HG03354 (cell line): ENCODE measurements at regions not wholly inside any gene's neighbourhood (a gene's known extent, or its start where the extent isn't known, plus 50 kb on each side); places are given as distances from the start of the nearest gene placed in this dataset.

Experiments
- ATAC-seq: cut with Tn5 transposase; IDR thresholded peaks from one replicate; pipeline ENCODE4 v1.9.1; 2021; ENCODE audit warnings: mild to moderate bottlenecking; ENCODE audit not compliant: unreplicated experiment, poor library complexity, severe bottlenecking

GRCh38 chr2:234594715-234595114, 97.8 kb upstream of the ARL4C start:
- ATAC-seq = no peak

GRCh38 chr2:234593636-234594035, 96.8 kb upstream of the ARL4C start:
- ATAC-seq = no peak

DNA sequence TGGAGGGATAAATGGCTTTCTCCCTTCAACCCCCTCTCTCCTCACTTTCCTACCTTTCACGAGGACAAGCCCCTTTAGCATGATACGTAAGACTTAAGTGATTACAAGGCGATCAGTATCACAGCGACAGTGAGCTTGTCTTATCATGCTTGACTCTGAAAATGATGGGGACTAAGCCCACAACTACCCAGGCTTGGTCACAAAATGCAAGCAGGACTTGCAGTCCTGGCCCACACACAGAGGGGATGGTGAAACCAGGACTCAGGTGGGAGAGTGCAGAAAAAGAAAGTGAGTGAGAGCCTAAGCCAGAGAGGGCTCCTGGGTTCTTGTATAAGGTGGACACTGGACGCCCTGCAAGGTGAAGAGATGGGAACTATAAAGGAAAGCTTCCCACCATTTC, 95.7 kb upstream of the ARL4C start:
- ATAC-seq = no peak

- no peak for ATAC-seq
Measured at GRCh38 chr2:234590076-234590475, 93.2 kb upstream of the ARL4C start.

DNA sequence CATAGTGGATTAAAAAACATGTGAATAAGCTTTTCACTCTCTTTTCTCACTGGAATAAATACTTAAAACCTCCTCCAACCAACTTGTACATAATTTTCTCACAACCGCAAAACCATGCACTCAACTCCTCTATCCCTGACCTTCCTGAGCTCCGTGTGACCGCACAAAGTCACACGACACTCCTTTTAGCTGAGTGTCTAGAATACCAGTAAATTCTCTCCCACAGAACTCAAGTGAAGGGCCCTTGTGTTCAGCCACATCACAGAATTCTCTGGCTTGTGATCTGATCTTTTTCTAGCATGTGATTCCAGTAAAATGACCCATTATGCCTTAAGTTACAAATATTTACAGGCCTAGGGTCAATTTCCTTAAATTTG, 91.2 kb upstream of the ARL4C start:
- no peak for ATAC-seq

- ATAC-seq = no peak
Measured at GRCh38 chr2:234587341-234588053, 90.6 kb upstream of the ARL4C start.

- ATAC-seq = no peak
Measured at GRCh38 chr2:234583331-234583730, 86.5 kb upstream of the ARL4C start.

GRCh38 chr2:234580686-234581085, 83.8 kb upstream of the ARL4C start:
- ATAC-seq = no peak

DNA sequence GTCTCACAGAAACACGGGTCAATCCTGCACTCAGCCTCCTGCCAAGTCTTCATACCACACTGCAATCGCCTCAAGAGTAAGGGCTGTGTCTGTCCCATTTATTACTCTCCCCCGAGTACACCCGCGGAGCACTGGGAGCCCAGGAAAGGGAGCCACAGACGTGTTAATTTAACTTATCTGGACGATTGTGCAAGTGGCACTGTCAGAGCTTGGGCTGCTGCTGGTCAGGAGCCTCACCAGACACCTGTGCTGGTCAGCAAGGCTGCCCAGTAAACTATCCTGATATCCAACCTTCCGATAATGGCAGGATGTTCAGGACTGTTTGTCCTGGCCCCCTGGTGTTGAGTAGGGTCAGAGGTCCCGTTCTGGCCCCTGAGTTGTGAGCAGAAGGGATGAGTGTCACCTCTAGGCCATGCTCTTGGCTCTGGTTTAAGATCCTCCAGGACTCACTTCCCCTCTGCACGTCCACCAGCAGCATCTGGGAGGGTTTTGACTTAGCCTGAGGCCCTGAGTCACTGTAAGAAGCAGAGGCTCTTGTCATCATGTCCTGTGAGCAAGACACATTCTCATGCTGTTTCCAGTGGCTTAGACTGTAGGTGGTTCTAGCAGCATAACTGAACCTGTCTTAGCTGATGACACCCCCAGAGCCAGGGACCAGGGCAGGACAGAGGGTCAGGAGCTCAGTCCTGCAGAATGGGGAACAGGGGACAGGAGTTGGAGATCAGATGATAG, 82.5 kb upstream of the ARL4C start:
- ATAC-seq = no peak

DNA sequence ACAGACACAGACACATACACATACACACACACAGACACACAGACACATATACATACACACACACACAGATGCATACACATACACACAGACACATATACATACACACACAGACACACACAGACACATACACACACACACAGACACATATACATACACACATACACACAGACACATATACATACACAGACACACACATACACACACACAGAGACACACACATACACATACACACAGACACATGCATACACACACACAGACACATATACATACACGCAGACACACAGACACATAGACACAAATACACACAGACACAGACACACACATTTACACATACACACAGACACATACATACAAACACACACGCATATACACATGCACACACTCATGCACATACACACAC, 81.5 kb upstream of the ARL4C start:
- no peak for ATAC-seq

GRCh38 chr2:234577191-234577590, 80.3 kb upstream of the ARL4C start:
- ATAC-seq = no peak

DNA sequence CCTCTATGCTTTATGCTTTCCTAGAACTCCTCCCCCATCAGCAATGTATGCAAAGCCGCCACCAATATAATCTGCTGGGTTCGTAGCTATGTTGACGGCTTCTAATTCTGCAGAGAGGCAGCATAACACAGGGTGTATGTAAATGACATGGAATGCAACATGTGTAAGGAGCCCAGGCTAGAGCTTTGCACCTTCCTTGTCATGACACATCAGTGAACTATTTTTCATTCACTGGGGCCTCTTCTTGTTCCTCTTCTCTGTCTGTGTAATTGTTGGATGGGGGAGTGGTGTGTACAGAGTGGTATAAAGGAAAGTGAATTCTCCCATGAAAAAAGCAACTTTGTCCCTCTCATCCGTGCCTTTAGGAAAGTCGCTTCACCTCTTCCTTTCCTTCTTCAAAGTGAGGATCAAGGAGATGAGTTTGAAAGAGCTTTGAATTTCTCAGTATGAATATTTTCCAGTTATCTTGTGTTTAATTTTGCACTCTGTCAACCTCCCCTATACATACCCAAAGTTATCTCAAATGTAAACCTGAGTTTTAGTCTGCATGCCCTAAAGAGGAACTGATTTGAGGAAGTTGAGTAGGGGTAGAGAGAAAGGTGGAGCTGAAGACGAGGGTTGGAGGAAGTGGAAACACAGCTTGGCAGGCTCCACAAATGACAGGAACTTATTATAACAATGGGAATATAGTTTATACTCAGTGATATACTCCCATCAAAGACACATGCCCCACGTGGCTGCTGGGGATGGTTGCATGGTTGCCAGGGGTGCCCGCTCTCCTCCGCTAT, 74.9 kb upstream of the ARL4C start:
- no peak for ATAC-seq

DNA sequence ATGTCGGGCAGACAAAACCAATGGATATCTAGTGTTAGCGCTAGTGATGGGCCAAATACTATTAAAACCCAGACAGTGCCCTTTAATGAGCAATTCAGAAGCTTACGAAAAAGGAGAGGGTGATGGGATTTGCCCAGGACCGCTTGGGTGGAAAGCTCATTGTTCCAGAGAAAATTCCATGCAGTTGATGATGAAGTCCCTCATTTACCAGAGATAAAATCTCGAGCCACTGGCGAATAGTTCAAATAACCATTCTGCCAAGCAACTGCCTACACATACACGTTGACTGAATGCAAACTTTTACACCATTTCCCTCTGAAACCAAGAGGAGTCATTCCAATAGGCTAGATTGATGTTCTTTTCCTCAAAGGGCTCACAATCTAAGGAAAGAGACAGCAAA, 73.6 kb upstream of the ARL4C start:
- no peak for ATAC-seq

DNA sequence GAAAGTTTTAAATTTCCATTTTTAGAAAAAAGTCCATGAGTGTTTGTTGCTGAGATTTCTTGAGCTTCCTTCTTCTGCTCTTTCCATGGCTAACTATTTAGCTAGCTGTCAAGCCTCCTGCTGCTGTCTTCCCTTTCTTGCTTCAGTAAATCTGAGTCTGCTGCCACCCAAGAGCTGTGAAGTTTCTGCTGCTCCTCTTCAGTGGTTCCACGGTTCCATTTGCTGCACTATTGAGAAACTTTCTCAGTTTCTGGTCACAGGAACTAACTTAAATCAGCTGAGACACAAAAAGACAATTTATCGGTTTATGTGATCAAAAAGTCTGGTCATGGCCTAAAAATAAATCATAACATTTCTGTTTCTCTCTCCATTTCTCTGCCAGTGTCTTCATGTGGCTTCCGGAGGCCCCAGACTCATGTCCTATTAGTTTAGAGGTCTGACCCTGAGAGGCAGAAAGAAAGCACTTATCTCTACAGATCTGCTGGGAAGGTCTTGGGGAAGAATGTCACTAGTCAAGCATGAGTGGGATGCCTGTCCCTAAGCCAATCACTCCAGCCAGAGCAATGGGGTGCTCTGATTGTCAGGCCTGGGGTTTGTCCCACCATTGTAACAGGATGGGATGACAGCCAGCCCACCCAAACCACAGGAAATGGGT, 73.0 kb upstream of the ARL4C start:
- ATAC-seq = no peak

GRCh38 chr2:234566622-234567021, 69.7 kb upstream of the ARL4C start:
- no peak for ATAC-seq

DNA sequence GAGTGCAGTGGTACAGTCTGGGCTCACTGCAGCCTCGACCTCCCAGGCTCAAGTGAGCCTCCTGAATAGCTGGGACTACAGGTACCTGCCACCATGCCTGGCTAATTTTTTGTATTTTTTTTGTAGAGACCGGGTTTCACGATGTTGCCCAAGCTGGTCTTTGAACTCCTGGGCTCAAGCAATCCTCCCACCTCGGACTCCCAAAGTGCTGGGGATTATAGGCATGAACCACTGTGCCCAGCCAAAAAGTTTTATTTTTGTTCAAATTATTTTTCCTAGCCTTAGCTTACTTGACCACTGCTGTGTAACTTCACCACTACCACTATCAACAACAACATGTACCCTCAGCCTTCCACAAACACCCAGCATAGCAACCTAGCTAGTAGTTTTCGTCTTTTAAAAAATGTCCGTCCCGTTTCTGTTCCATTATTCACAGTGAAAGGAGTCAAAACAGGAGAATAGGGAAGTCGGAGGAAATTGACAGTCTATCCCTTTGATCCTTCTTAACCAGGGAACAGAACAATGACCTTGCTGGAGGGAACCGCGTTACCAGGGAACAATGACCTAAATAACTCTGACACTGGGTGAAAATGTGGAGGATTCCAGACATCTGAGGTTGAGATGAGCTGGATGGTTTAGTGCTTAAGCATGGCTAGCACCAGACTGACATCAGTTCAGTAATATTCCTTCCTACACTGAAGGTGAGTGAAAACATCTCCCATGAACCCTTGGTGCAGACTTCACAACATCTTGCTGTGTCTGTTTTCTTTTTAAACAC, 69.2 kb upstream of the ARL4C start:
- ATAC-seq = no peak

DNA sequence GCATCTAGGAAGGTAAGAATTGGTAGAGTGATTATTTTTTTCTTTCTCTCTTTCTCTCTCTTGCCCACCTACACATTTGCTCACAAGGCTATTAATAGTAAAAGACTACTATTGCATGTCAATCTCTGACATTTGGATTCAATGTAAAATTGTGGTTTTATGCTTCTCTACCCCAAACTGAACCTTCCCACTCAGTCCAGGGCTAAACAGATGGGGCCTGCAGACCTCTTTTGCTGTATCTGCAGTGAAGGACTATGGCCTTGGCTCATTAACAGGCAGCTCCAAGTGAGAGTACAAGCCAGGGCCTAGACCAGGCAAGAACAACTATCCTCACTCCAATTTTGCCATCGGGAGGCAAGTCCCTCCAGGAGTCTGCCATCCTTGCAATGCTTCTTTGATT, 68.3 kb upstream of the ARL4C start:
- no peak for ATAC-seq

DNA sequence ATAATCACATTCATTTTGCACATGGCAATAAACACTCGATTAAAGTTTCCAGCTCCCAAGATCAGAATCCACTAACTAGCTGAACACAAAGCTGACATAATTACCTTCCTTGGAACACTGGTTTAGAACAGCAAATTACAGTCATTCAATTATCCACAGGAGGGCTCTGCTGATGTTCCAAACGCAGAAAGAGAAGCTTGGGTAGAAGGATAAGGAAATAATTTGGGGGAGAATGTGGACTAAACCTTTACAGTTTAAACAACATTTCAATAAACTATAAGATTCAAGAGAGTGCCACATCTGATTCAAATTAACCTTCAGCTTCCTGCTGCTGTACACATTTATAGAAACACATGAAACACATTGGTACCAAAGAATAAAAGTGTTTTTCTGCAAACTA, 67.8 kb upstream of the ARL4C start:
- ATAC-seq = no peak

DNA sequence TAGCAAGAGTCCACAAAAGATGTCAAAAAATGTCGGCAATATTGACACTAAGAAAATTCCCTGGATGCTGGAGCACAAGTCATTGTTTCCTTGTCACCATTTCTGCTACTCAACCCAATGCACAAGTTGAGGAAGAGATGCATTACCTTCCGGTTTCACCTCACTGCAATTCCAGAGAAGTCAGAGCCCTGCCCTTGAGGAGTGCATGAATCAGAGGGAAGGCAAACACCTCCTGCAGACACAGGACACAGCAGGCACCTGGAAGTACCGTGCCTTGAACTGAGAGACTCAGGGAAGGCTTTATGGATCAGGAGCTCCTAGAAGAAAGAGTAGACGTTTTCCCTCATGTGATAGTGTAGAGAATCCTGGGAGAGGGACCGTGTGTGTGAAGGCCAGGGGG, 62.7 kb upstream of the ARL4C start:
- no peak for ATAC-seq

- ATAC-seq = no peak
Measured at GRCh38 chr2:234558642-234559041, 61.8 kb upstream of the ARL4C start.
